Fibroblast of lung (primary cell): ENCODE measurements at regions not wholly inside any gene's neighbourhood (a gene's known extent, or its start where the extent isn't known, plus 50 kb on each side); places are given as distances from the start of the nearest gene placed in this dataset.

Experiments used
- DNase-seq, 2 donors: peaks; one replicate each; pipeline versions ENCODE4 v3.0.0 to v3.0.0-alpha.2; 2010; ENCODE audit warnings: low read depth in 2 of 2
- H2AFZ ChIP-seq: 2 replicates; pipeline ENCODE4 v1.5.1; 2012; ENCODE audit warnings: low read length, control low read depth, inconsistent platforms
- H3K27ac ChIP-seq: 2 replicates; pipeline ENCODE4 v1.5.1; 2011; ENCODE audit warnings: low read length, control low read depth; ENCODE audit not compliant: insufficient read depth
- H3K27me3 ChIP-seq: 2 replicates; pipeline ENCODE4 v1.5.1; 2011; ENCODE audit warnings: mild to moderate bottlenecking, low read length; ENCODE audit not compliant: control insufficient read depth, insufficient read depth
- H3K36me3 ChIP-seq: 2 replicates; pipeline ENCODE4 v1.5.1; 2011; ENCODE audit warnings: low read length; ENCODE audit not compliant: control insufficient read depth, insufficient read depth
- H3K4me1 ChIP-seq: 2 replicates; pipeline ENCODE4 v1.5.1; 2011; ENCODE audit warnings: low read length; ENCODE audit not compliant: control insufficient read depth, insufficient read depth; ENCODE audit errors: extremely low read depth
- H3K4me2 ChIP-seq: 2 replicates; pipeline ENCODE4 v1.5.1; 2011; ENCODE audit warnings: low read length, control low read depth; ENCODE audit not compliant: insufficient read depth; ENCODE audit errors: extremely low read depth
- H3K4me3 ChIP-seq, 4 experiments: fragments of 200-600 bp in 1 of 4; sonication (generic) in 1 of 4; replicated peaks in 1 of 4; 2 replicates each; pipeline ENCODE4 v1.5.1; 2011 to 2016; ENCODE audit warnings: low read length in 4 of 4, low read depth in 3 of 4, mild to moderate bottlenecking in 3 of 4, control low read depth in 2 of 4, inconsistent platforms in 1 of 4, mixed read lengths in 1 of 4; ENCODE audit not compliant: insufficient read depth in 1 of 4; ENCODE audit errors: control extremely low read depth in 1 of 4
- H3K79me2 ChIP-seq: 2 replicates; pipeline ENCODE4 v1.5.1; 2012; ENCODE audit warnings: mild to moderate bottlenecking, low read length, inconsistent platforms; ENCODE audit not compliant: control insufficient read depth, insufficient read depth
- H3K9ac ChIP-seq: 2 replicates; pipeline ENCODE4 v1.5.1; 2011; ENCODE audit warnings: mild to moderate bottlenecking, low read length, control low read depth; ENCODE audit not compliant: insufficient read depth
- H3K9me3 ChIP-seq: 2 replicates; pipeline ENCODE4 v1.5.1; 2012; ENCODE audit warnings: low read depth, low read length; ENCODE audit not compliant: control insufficient read depth, insufficient read depth
- H4K20me1 ChIP-seq: 2 replicates; pipeline ENCODE4 v1.5.1; 2011; ENCODE audit warnings: low read length; ENCODE audit not compliant: control insufficient read depth, insufficient read depth; ENCODE audit errors: extremely low read depth
- CTCF ChIP-seq, 2 donors: IDR thresholded peaks in 1 of 2; conservative IDR thresholded peaks in 1 of 2; 1 replicate in 1 of 2; 2 replicates in 1 of 2; pipeline ENCODE4 v1.5.1; 2011 to 2012; ENCODE audit warnings: low read length in 2 of 2, control low read depth in 1 of 2, inconsistent platforms in 1 of 2, low read depth in 1 of 2, mild to moderate bottlenecking in 1 of 2
- EZH2 ChIP-seq: IDR thresholded peaks from 2 replicates; pipeline ENCODE4 v1.5.1; 2012; ENCODE audit warnings: low read length, control low read depth, mild to moderate bottlenecking; ENCODE audit errors: missing control alignments

DNA sequence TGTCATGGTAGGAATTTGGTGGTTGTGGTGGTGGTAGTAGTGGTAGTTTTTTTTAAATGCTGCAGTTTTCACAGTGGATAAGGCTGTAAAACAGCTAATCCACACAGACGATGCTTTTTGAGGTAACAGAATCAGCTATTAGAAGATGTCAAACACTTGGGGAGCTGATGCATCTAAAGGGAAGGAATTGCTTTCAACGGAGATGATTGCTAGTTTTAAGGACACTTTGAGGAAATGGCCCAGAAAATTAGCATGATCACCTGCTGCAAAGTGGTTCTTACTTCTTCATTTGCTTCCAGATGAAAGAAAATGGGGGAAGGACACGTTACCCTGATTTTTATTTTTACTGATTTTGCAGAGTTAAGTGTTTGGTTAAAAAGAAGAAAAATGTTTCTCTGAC lies 178.2 kb upstream of the ATP10B start:
- H3K9ac ChIP-seq: no peak overlapping the region

GRCh38 chr5:161027763-161028162 lies 175.8 kb upstream of the ATP10B start:
- no peaks in the 10 kb centered on the region for H4K20me1 ChIP-seq
- TF ChIP-seq EZH2 (no peak), CTCF (conservative IDR thresholded peaks at IDR 0.05 in 1 of 2, IDR thresholded peaks at IDR 0.05 in 1 of 2; ENCODE audit: low read depth in 1 of 2, low read length in 2 of 2) (no peak)
- no peak overlapping the region for H3K27ac ChIP-seq
- H3K27me3 ChIP-seq: no peaks in the 10 kb centered on the region
- H3K4me1 ChIP-seq: no peaks in the 10 kb centered on the region
- H3K9me3 ChIP-seq: no peaks in the 10 kb centered on the region
- no peak overlapping the region for H3K9ac ChIP-seq
- H3K36me3 ChIP-seq: no peaks in the 10 kb centered on the region
- no peak overlapping the region for H3K4me2 ChIP-seq
- H2AFZ ChIP-seq: no peak overlapping the region
- DNase-seq: no peak
- no peaks in the 10 kb centered on the region for H3K79me2 ChIP-seq
- H3K4me3 ChIP-seq: no peak overlapping the region

More for the DNA sequence above, 178.2 kb upstream of the ATP10B start:
- DNase-seq: no peak
- H3K4me3 ChIP-seq: no peak overlapping the region
- no peak for TF ChIP-seq EZH2
- no peak for TF ChIP-seq CTCF (conservative IDR thresholded peaks at IDR 0.05 in 1 of 2, IDR thresholded peaks at IDR 0.05 in 1 of 2; ENCODE audit: low read depth in 1 of 2, low read length in 2 of 2)
- H3K36me3 ChIP-seq: no peaks in the 10 kb centered on the region
- no peaks in the 10 kb centered on the region for H3K9me3 ChIP-seq
- H2AFZ ChIP-seq: no peak overlapping the region
- no peak overlapping the region for H3K4me2 ChIP-seq
- no peaks in the 10 kb centered on the region for H4K20me1 ChIP-seq
- no peaks in the 10 kb centered on the region for H3K79me2 ChIP-seq
- H3K4me1 ChIP-seq: no peaks in the 10 kb centered on the region
- H3K27me3 ChIP-seq: no peaks in the 10 kb centered on the region
- H3K27ac ChIP-seq: no peak overlapping the region

DNA sequence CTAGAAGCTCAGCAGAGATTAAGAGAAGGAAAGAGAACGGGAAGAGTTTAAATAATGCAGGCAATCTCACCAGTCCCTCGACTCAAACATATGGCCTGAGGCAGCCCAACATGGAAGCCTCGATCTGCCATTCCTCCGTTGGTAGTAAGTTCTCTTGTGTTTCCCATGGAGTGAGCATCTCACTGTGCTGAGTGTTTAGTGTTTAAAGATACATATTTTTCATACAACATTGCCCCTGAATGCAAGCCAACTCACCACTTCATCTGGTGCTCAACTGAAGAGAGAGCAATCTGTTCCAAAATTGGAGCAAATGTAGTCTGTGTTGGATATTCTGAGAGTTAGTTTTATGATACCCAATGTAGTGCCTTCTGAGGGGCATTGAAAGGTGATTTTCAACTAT lies 171.5 kb upstream of the ATP10B start:
- Histone ChIP-seq H3K9me3 (no peaks in the 10 kb centered on the region), H3K79me2 (no peaks in the 10 kb centered on the region), H3K27me3 (no peaks in the 10 kb centered on the region), H3K36me3 (no peaks in the 10 kb centered on the region), H3K4me2 (no peak overlapping the region), H3K9ac (no peak overlapping the region), H3K27ac (no peak overlapping the region), H2AFZ (no peak overlapping the region), H3K4me3 (no peak overlapping the region), H4K20me1 (no peaks in the 10 kb centered on the region), H3K4me1 (no peaks in the 10 kb centered on the region)
- TF ChIP-seq EZH2 (no peak), CTCF (conservative IDR thresholded peaks at IDR 0.05 in 1 of 2, IDR thresholded peaks at IDR 0.05 in 1 of 2; ENCODE audit: low read depth in 1 of 2, low read length in 2 of 2) (no peak)
- DNase-seq: no peak
